AG10803 (cell line): ENCODE measurements at regions not wholly inside any gene's neighbourhood (a gene's known extent, or its start where the extent isn't known, plus 50 kb on each side); places are given as distances from the start of the nearest gene placed in this dataset.
A peak's percentile ranks its signal among the peaks of the same experiment; 100 is the strongest.

Experiments
- DNase-seq: peaks from one replicate; pipeline ENCODE4 v3.0.0; 2010; ENCODE audit warnings: low read depth
- H3K4me3 ChIP-seq: 2 replicates; pipeline ENCODE4 v1.5.1; 2011; ENCODE audit warnings: mild to moderate bottlenecking, low read length, control low read depth
- CTCF ChIP-seq: conservative IDR thresholded peaks from 2 replicates; pipeline ENCODE4 v1.5.1; 2011; ENCODE audit warnings: mild to moderate bottlenecking, low read length, control low read depth, inconsistent platforms

- no peak for TF ChIP-seq CTCF
- H3K4me3 ChIP-seq: no peak overlapping the region
- no peak for DNase-seq
Observed at GRCh38 chr1:55707196-55707595, 492.0 kb upstream of the USP24 start.

GRCh38 chr1:55706397-55706796, 491.2 kb upstream of the USP24 start:
- no peak for DNase-seq
- H3K4me3 ChIP-seq: no peak overlapping the region
- no peak for TF ChIP-seq CTCF

DNA sequence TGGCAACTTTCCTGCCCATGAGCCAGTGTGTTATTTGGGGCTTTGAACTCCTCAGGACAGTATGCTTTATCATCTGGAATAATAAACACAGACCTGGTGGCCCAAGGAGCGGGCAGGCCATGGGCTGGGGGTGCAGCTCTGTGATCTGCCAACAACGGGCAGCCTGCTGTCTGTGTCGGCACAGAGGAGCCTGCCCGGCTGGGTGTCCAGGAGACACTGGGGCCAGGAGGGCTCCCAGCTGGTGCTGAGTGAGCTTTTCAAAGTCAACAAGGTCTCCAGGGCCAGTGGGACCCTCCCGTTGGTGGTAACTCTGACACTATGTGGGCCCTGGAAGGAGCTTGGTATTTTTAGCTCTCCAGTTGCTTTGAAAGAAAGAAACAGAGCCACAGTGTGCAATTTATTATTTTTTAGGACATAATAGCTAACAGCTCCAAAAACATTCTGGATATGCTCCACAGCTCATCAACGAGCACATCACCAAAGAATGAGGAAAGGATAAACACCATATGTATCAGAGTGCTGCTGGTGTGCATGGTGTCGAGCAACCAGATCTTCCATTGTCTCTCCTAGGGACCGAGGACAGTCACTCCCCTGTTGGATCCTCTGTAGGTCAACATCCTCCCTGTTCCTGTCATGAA, 488.7 kb upstream of the USP24 start:
- peak; percentile 72 for DNase-seq
- no peak for TF ChIP-seq CTCF
- H3K4me3 ChIP-seq: no peak overlapping the region

- no peak for DNase-seq
- no peak overlapping the region for H3K4me3 ChIP-seq
- TF ChIP-seq CTCF: peak; percentile 56
Observed at GRCh38 chr1:55702064-55702463, 486.9 kb upstream of the USP24 start.

GRCh38 chr1:55700359-55701130, 485.4 kb upstream of the USP24 start:
- TF ChIP-seq CTCF: no peak
- DNase-seq: peak; percentile 67
- H3K4me3 ChIP-seq: no peak overlapping the region

- no peak overlapping the region for H3K4me3 ChIP-seq
- DNase-seq: no peak
- no peak for TF ChIP-seq CTCF
Observed at GRCh38 chr1:55699228-55699627, 484.1 kb upstream of the USP24 start.

DNA sequence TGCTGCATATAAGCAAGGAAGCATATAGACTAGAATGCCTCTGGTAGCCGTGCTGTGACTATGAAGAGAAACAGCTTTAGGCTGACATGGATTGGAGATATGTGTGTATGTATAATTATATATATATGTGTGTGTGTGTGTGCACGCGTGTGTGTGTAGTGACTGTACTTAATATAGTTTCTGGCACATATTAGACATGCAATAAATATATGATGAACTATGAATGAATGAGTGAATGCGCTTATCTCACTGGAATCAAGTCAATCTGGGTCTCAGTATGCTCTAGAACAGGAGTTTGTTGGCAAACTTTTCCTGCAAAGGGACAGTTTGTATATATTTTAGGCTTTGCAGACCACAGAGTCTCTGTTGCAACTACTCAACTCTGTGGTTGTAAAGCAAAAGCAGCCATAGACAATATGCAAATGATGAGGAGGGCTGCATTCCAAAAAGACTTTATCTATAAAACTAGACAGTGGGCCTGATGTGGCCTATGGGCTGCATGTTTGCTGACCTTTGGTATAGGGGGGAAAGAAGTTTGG, 482.9 kb upstream of the USP24 start:
- TF ChIP-seq CTCF: no peak
- H3K4me3 ChIP-seq: no peak overlapping the region
- no peak for DNase-seq
